ENCODE measurements at regions not wholly inside any gene's neighbourhood (a gene's known extent, or its start where the extent isn't known, plus 50 kb on each side); places are given as distances from the start of the nearest gene placed in this dataset.

DNA sequence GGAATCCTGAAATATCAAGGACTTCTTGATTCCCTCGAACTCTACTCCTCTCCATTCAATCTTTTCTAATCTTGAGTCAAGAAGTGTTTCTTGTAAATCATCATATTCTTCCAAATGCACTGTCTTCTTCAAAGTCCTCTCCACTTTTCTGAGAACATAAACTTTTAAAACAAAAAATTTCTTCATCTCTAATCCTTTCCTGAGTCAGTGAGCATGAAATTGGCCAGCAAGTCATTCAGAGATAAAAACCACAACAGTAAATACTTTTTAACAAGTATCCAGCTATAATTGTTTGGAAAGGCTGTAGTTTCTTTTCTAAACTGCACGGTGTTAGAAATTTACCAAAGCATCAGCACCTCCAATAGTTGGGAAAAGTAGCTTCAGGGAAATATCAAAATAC is 312.6 kb upstream of the GALNT5 start:
- TF ChIP-seq, protein P1, sequence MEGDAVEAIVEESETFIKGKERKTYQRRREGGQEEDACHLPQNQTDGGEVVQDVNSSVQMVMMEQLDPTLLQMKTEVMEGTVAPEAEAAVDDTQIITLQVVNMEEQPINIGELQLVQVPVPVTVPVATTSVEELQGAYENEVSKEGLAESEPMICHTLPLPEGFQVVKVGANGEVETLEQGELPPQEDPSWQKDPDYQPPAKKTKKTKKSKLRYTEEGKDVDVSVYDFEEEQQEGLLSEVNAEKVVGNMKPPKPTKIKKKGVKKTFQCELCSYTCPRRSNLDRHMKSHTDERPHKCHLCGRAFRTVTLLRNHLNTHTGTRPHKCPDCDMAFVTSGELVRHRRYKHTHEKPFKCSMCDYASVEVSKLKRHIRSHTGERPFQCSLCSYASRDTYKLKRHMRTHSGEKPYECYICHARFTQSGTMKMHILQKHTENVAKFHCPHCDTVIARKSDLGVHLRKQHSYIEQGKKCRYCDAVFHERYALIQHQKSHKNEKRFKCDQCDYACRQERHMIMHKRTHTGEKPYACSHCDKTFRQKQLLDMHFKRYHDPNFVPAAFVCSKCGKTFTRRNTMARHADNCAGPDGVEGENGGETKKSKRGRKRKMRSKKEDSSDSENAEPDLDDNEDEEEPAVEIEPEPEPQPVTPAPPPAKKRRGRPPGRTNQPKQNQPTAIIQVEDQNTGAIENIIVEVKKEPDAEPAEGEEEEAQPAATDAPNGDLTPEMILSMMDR (IDR thresholded peaks at IDR 0.05) = no peak
- TF ChIP-seq POLR2A (IDR thresholded peaks at IDR 0.05) = no peak

Data from adrenal gland (tissue), 5 donors.